ENCODE measurements at regions not wholly inside any gene's neighbourhood (a gene's known extent, or its start where the extent isn't known, plus 50 kb on each side); places are given as distances from the start of the nearest gene placed in this dataset.

- no peaks in the 10 kb centered on the region for H3K9me3 Mint-ChIP-seq
- peaks cover 15% of the 10 kb centered on the region for H3K4me1 Mint-ChIP-seq
- H3K27ac Mint-ChIP-seq, result no peak overlapping the region
- no peaks in the 10 kb centered on the region for H3K36me3 Mint-ChIP-seq (ENCODE audit: low read depth)
- H3K4me3 Mint-ChIP-seq, result no peak overlapping the region
- TF ChIP-seq CTCF (IDR thresholded peaks at IDR 0.05), result no peak
- peaks cover 3% of the 10 kb centered on the region for H3K27me3 Mint-ChIP-seq (ENCODE audit: low read depth, poor library complexity)
- no peak for DNase-seq
Measured at GRCh38 chr1:173295995-173296394, 88.9 kb upstream of the TNFSF4 start.

GRCh38 chr1:173297798-173298391 is 90.8 kb upstream of the TNFSF4 start:
- Mint-ChIP-seq H3K4me3 (no peak overlapping the region), H3K4me1 (peaks cover 17% of the 10 kb centered on the region), H3K27me3 (ENCODE audit: low read depth, poor library complexity) (peaks cover 3% of the 10 kb centered on the region), H3K27ac (no peak overlapping the region), H3K36me3 (ENCODE audit: low read depth) (no peaks in the 10 kb centered on the region), H3K9me3 (no peaks in the 10 kb centered on the region)
- DNase-seq, result no peak
- TF ChIP-seq CTCF (IDR thresholded peaks at IDR 0.05), result no peak

- no peak for TF ChIP-seq CTCF (IDR thresholded peaks at IDR 0.05)
- Mint-ChIP-seq H3K4me3 (no peak overlapping the region), H3K27me3 (ENCODE audit: low read depth, poor library complexity) (peaks cover 3% of the 10 kb centered on the region), H3K36me3 (ENCODE audit: low read depth) (no peaks in the 10 kb centered on the region), H3K27ac (no peak overlapping the region), H3K9me3 (no peaks in the 10 kb centered on the region), H3K4me1 (peaks cover 23% of the 10 kb centered on the region)
- DNase-seq, result no peak
Measured at GRCh38 chr1:173300061-173301044, 93.2 kb upstream of the TNFSF4 start.

GRCh38 chr1:173301507-173301906 is 94.4 kb upstream of the TNFSF4 start:
- Mint-ChIP-seq H3K9me3 (no peaks in the 10 kb centered on the region), H3K27ac (no peak overlapping the region), H3K36me3 (ENCODE audit: low read depth) (no peaks in the 10 kb centered on the region), H3K4me1 (peaks cover 23% of the 10 kb centered on the region), H3K27me3 (ENCODE audit: low read depth, poor library complexity) (peaks cover 3% of the 10 kb centered on the region), H3K4me3 (no peak overlapping the region)
- TF ChIP-seq CTCF (IDR thresholded peaks at IDR 0.05), result no peak
- no peak for DNase-seq

GRCh38 chr1:173302366-173302765 is 95.2 kb upstream of the TNFSF4 start:
- H3K9me3 Mint-ChIP-seq, result no peaks in the 10 kb centered on the region

More at GRCh38 chr1:173302366-173302765, 95.2 kb upstream of the TNFSF4 start:
- Mint-ChIP-seq H3K36me3 (ENCODE audit: low read depth) (no peaks in the 10 kb centered on the region), H3K4me1 (peaks cover 21% of the 10 kb centered on the region), H3K27ac (no peak overlapping the region), H3K27me3 (ENCODE audit: low read depth, poor library complexity) (peaks cover 3% of the 10 kb centered on the region), H3K4me3 (no peak overlapping the region)
- no peak for DNase-seq
- TF ChIP-seq CTCF (IDR thresholded peaks at IDR 0.05), result no peak

All from nephron progenitor cell (in vitro differentiated cells).